ELR (cell line): ENCODE measurements at regions not wholly inside any gene's neighbourhood (a gene's known extent, or its start where the extent isn't known, plus 50 kb on each side); places are given as distances from the start of the nearest gene placed in this dataset.
"Not testable (repeated sequence)": the region's sequence is repeated elsewhere in the genome, so short reads cannot be mapped to it uniquely, and the experiment has no call there.

ENCODE experiments used
- DNase-seq: peaks from one replicate; pipeline ENCODE4 v3.0.0-alpha.2; 2015; ENCODE audit warnings: low read depth

GRCh38 chr1:213782941-213783672, 204.7 kb upstream of the PROX1 start:
- no peak for DNase-seq

- DNase-seq, result no peak
Measured at GRCh38 chr1:213783893-213784292, 203.9 kb upstream of the PROX1 start.

- DNase-seq, result no peak
Measured at GRCh38 chr1:213786683-213787082, 201.1 kb upstream of the PROX1 start.

GRCh38 chr1:213790565-213790964, 197.2 kb upstream of the PROX1 start:
- no peak for DNase-seq

GRCh38 chr1:213793482-213794067, 194.2 kb upstream of the PROX1 start:
- DNase-seq, result no peak

DNA sequence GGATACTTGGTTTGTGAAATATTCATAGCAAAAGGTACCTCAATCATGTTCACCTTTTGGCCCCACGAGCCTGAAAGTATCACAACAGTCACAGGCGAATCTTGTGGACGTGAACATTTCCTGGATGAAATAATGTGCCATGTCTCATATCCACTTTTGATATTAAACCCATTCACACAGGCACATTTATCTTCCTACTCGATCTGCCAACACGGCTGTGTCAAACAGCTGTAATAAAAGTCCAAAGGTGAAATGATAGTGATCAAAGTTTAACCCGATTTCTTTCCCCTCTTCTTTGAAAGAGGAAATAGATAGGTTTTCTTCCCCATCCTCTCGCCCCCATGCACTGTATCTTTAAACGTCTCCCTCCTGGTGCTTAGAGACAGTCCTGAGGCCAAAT, 191.2 kb upstream of the PROX1 start:
- no peak for DNase-seq

DNA sequence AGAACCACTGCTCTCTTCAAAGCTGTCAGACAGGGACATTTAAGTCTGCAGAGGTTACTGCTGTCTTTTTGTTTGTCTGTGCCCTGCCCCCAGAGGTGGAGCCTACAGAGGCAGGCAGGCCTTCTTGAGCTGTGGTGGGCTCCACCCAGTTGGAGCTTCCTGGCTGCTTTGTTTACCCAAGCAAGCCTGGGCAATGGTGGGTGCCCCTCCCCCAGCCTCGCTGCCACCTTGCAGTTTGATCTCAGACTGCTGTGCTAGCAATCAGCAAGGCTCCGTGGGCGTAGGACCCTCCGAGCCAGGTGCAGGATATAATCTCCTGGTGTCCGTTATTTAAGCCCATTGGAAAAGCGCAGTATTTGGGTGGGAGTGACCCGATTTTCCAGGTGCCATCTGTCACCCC, 179.5 kb upstream of the PROX1 start:
- DNase-seq, result not testable (repeated sequence)

- no peak for DNase-seq
Measured at GRCh38 chr1:213817156-213817555, 170.6 kb upstream of the PROX1 start.

DNA sequence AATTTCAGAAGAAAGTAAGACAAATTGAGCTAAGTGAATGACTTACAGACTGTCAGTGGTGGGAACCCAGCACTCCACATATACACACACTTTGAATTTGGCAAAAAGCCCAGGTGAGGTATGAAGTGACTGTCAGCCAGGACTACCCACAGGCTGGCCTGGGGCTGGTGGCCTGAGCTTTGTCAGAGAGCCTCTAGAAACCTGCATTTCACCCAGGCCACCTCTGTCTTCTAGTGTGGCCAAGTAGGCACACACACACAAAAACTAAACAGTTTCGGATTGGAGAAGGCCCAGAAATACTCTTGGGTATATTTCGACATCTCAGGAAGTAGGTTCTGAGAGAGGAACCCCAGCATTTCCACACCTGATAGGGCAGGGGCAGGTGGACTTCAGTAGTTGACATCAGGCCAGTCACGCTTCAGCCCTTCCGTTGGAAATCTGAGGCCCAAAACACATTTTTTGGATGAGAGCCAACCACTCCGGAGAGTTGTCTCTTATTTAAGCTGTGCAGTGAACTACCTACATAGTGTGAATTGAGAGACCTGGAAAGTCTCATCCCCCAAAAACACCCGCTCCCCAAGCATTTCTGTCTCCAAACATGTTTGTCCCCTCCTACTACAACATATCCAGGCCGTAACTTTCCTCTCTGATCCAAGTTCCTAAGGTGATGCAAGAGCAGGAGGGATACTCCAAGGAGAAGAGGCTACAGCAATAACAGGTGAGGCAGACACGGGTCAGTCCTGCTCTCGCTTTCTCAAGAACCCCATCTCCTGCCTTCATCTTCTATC, 167.2 kb upstream of the PROX1 start:
- no peak for DNase-seq

DNA sequence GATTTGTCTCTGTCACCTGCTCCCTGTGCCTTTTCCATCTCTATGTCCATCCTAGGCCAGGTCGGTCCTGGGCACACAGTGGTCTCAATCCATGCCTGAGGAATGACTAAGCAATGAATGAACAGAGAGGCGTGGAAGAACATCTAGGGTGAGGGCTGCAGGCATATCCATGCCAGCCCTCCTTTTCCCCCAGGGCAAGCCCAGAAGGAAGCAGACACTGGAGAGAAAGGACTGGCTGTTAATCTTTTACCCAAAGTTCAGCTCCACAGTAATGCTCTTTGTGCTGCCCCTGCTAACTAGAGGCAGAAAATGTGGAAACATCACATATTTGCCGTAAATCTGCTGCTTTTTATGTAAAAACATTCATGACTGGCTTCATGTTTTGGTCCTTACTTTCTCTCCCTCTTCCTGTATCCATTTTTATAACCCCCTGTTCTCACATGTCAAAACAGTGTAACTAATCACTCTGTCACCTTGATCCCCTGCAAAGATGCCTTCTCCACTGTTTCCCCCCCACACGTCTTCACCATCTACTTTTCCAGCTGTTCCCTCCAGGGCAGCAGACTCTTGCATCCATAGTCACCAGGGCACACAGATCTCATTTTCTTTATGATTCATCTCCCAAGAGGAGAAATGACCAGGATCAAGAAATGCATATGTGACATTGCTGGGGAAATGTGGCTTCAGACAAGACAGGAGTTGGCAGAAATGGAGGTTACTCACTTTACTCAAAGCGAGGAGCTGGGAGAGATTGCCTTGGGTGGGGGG, 166.4 kb upstream of the PROX1 start:
- no peak for DNase-seq

- DNase-seq, result no peak
Measured at GRCh38 chr1:213821943-213822334, 165.8 kb upstream of the PROX1 start.

- no peak for DNase-seq
Measured at GRCh38 chr1:213826891-213827290, 160.9 kb upstream of the PROX1 start.

- no peak for DNase-seq
Measured at GRCh38 chr1:213828867-213829266, 158.9 kb upstream of the PROX1 start.

DNA sequence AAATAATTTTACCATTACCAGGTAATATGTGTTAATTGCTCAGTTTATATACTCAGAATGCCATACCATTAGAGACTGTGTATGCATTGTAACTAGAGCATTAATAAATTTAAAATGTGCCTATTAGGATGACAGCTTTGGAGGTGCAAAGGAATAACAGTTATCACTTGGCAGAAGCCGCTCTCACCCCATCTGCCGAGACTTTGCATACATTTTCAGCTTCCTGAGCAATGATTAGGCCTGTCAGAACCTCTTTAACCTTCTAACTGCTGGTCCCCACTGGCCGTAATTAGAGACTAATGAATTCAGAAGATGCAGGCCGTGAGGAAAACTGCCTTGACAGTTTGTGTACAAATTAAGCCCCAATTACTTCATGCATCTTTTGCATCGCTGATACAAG, 158.0 kb upstream of the PROX1 start:
- DNase-seq, result no peak

DNA sequence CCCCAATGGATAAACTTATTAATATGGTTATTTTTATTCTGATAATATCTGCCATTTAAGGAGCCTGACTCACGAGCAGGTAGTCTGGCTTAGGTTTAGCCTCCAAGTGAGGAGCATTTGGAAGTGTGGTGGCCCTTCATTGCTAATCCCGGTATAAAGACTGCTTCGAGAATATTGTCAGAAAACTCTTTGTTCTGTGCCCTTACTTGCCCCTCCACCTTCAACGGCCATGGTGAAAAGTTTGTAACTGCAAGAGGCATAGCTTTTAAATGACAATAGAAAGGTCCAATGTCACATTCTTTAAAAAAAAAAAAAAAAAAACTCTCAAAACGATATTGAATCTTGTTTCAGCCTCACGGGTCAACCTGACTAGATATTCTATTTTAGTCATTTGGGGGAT, 157.4 kb upstream of the PROX1 start:
- no peak for DNase-seq

DNA sequence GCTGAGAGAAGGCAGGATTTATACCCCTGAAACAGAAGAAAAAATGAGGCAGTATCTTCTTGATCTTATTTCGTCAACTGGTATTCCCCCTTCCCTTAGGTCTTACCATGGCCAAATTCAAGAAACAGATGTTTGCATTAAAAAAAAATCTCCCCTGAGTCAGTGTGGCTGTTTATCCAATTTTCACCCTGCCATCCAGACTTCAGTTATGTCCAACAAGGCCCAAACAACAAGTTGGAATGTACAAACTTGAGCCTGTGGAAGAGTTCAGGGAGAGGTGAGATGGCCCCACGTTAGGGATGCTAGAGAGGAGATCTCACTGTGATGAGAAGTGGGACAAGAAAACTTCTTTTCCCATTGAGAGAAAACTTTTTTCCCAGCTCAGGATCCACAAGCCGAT, 147.2 kb upstream of the PROX1 start:
- no peak for DNase-seq

- DNase-seq, result no peak
Measured at GRCh38 chr1:213844632-213845031, 143.1 kb upstream of the PROX1 start.

DNA sequence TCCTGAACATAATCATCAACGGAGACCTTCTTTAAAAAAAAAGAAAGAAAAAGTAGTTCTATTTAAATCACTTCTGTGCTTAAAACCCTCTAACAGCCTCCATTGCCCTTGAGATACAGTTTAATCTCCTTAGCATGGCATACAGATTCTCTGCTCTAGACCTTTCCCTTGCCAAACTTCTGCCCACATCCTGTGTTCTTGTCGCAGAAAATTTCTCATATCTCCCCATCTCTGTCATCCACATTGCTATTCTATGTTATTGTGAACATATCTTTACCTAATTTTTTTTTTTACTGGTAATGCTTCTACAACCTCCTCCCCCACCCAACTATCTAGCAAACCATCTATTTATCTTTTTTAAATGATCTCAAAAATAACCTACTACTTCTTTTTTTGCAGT, 135.7 kb upstream of the PROX1 start:
- no peak for DNase-seq

GRCh38 chr1:213858581-213858980, 129.2 kb upstream of the PROX1 start:
- no peak for DNase-seq

DNA sequence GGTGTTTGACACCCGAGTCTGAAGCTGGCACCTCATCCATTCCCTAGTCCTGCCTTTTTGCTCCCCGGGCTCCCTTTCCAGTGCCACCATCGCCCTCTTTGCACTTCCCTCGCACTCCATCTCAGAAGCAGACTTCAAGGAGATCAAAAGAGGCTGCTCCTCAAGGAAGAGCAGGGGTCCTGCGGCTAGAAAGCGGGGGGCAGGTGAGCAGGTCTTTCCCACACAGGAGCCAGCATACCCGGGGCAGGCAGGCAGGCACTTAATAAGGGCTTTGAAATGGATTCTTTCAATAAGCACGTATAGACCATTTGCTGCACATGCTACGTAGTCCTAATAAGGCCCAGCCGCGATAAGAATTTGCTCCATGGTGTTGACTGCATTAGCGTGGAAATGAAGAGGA, 125.9 kb upstream of the PROX1 start:
- DNase-seq, result no peak

GRCh38 chr1:213864091-213864490, 123.7 kb upstream of the PROX1 start:
- DNase-seq, result no peak

GRCh38 chr1:213868482-213868881, 119.3 kb upstream of the PROX1 start:
- DNase-seq, result no peak

- DNase-seq, result no peak
Measured at GRCh38 chr1:213871179-213871578, 116.6 kb upstream of the PROX1 start.
